ENCODE measurements at regions not wholly inside any gene's neighbourhood (a gene's known extent, or its start where the extent isn't known, plus 50 kb on each side); places are given as distances from the start of the nearest gene placed in this dataset.

DNA sequence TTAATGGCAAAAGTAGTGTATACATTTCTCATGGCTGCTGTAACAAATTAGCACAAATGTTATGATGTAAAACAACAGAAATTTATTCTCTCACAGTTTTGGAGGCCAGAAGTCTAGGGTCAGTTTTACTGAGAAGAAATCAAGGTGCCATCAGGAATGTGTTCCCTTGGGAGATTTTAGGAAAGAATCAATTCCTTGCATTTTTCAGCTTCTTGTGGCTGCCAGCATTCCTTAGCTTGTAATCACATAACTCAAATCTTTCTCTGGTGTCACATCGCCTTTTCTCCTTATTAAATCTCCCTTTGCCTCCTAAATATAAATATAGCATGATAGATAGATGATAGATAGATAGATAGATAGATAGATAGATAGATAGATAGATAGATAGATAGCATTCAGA lies 307.0 kb upstream of the REG3G start:
- ATAC-seq (ENCODE audit: low read depth) (no peak), DNase-seq (ENCODE audit: low spot score) (no peak)
- Histone ChIP-seq H3K4me1 (ENCODE audit: insufficient read depth, poor library complexity, severe bottlenecking) (no peaks in the 10 kb centered on the region), H3K27me3 (ENCODE audit: insufficient read depth, poor library complexity, severe bottlenecking) (no peaks in the 10 kb centered on the region), H3K4me3 (ENCODE audit: severe bottlenecking) (no peak overlapping the region), H3K27ac (ENCODE audit: poor library complexity, severe bottlenecking) (no peak overlapping the region), H3K36me3 (ENCODE audit: low read depth) (no peaks in the 10 kb centered on the region), H3K9me3 (ENCODE audit: severe bottlenecking) (no peaks in the 10 kb centered on the region)
- TF ChIP-seq, protein P1, sequence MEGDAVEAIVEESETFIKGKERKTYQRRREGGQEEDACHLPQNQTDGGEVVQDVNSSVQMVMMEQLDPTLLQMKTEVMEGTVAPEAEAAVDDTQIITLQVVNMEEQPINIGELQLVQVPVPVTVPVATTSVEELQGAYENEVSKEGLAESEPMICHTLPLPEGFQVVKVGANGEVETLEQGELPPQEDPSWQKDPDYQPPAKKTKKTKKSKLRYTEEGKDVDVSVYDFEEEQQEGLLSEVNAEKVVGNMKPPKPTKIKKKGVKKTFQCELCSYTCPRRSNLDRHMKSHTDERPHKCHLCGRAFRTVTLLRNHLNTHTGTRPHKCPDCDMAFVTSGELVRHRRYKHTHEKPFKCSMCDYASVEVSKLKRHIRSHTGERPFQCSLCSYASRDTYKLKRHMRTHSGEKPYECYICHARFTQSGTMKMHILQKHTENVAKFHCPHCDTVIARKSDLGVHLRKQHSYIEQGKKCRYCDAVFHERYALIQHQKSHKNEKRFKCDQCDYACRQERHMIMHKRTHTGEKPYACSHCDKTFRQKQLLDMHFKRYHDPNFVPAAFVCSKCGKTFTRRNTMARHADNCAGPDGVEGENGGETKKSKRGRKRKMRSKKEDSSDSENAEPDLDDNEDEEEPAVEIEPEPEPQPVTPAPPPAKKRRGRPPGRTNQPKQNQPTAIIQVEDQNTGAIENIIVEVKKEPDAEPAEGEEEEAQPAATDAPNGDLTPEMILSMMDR (IDR thresholded peaks at IDR 0.05; ENCODE audit: poor library complexity, severe bottlenecking): no peak

DNA sequence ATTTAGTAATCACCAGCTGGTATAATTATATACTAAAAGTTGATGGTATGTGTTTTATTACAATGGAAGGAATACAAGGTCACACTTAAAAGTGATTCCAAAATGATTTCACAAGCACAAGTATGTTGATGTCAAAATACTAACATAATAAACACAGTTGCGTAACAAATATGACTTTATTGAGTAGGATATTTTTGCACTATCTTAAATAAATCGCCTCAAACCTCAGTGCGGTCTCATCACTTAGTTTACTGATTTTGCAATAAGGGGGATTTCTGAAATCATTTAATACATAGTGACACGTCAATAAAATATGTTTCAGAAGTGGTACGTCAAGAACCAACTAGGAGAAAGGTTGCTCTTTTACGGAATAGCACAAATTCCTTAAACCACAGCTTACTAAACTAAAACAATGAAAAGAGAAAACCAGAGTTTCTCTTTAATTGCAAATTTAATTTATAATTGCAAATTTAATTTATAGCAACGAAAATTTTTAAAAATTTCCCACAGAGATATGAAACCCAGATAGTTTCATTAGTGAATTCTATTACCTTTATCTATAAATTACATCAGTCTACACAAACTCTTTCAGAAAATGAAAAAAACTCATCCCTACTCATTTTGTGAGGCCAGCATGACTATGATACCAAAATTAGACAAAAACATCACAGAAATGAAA lies 304.0 kb upstream of the REG3G start:
- ATAC-seq (ENCODE audit: low read depth) (no peak), DNase-seq (ENCODE audit: low spot score) (no peak)
- Histone ChIP-seq H3K9me3 (ENCODE audit: severe bottlenecking) (no peaks in the 10 kb centered on the region), H3K27ac (ENCODE audit: poor library complexity, severe bottlenecking) (no peak overlapping the region), H3K4me3 (ENCODE audit: severe bottlenecking) (no peak overlapping the region), H3K36me3 (ENCODE audit: low read depth) (no peaks in the 10 kb centered on the region), H3K4me1 (ENCODE audit: insufficient read depth, poor library complexity, severe bottlenecking) (no peaks in the 10 kb centered on the region), H3K27me3 (ENCODE audit: insufficient read depth, poor library complexity, severe bottlenecking) (no peaks in the 10 kb centered on the region)
- TF ChIP-seq, protein P1 (IDR thresholded peaks at IDR 0.05; ENCODE audit: poor library complexity, severe bottlenecking): no peak

DNA sequence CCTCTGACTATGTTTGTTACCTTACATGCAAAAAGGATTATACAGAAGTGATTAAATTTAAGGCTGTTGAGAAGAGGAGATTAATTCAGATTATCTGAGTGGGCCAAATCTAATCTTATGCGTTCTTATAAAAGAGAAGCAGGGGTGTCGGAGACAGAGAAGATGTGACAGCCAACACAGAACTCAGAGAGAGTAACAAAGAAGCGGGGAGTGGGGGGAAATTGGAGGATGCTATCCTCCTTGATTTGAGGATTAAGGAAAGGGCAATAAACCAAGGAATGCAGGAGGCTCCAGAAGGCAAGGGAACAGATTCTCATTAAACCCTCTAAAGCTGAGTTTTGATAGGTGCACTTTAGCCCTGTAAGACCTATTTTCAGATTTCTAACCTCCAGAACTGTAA lies 291.3 kb upstream of the REG3G start:
- ATAC-seq (ENCODE audit: low read depth): no peak

DNA sequence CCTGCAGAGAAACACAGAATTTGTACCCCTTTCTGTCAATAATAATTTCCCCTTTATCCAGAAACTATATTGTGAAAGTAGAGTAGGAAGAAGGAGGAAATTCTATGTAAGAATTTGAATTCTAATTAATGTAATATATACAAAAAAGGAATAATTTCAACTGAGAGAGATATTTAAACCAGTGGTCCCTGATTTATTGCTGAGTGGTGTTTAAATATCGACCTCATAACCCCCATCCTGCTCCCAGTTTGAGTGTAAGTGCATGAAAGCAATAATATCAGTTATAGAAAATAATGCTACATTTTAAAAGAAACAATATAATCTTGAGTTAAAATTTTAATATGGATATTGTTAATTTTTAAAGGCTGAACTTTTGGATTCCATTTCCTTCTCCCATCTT lies 286.2 kb upstream of the REG3G start:
- Histone ChIP-seq H3K4me3 (ENCODE audit: severe bottlenecking) (no peak overlapping the region), H3K4me1 (ENCODE audit: insufficient read depth, poor library complexity, severe bottlenecking) (no peaks in the 10 kb centered on the region)
- TF ChIP-seq, protein P1 (IDR thresholded peaks at IDR 0.05; ENCODE audit: poor library complexity, severe bottlenecking): no peak

More for the DNA sequence above, 291.3 kb upstream of the REG3G start:
- no peaks in the 10 kb centered on the region for H3K27me3 ChIP-seq (ENCODE audit: insufficient read depth, poor library complexity, severe bottlenecking)
- H3K4me3 ChIP-seq (ENCODE audit: severe bottlenecking): no peak overlapping the region
- no peak overlapping the region for H3K27ac ChIP-seq (ENCODE audit: poor library complexity, severe bottlenecking)
- no peak for DNase-seq (ENCODE audit: low spot score)
- no peaks in the 10 kb centered on the region for H3K4me1 ChIP-seq (ENCODE audit: insufficient read depth, poor library complexity, severe bottlenecking)
- H3K36me3 ChIP-seq (ENCODE audit: low read depth): no peaks in the 10 kb centered on the region
- no peaks in the 10 kb centered on the region for H3K9me3 ChIP-seq (ENCODE audit: severe bottlenecking)
- TF ChIP-seq, protein P1 (IDR thresholded peaks at IDR 0.05; ENCODE audit: poor library complexity, severe bottlenecking): no peak

DNA sequence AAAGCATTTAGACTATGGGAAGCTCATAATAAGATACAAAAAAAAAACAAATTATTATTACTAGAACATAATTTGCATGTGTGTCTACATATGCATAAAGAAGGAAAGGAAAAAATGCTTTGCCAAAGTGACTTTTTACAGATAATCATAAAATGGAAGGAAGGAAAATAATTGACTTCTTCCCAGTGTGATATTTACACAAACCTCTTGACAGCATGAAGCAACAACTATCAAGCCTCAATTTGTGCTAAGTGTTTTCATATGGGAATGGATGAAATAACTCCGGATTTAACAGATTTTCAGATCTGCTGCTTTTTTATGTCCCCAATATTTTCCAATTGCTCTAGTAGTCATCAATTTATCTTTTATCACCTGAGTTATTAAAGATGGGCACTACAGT lies 275.9 kb upstream of the REG3G start:
- no peaks in the 10 kb centered on the region for H3K36me3 ChIP-seq (ENCODE audit: low read depth)
- no peak overlapping the region for H3K4me3 ChIP-seq (ENCODE audit: severe bottlenecking)
- ATAC-seq (ENCODE audit: low read depth) (no peak), DNase-seq (ENCODE audit: low spot score) (no peak)
- peaks cover 4% of the 10 kb centered on the region for H3K27me3 ChIP-seq (ENCODE audit: insufficient read depth, poor library complexity, severe bottlenecking)
- no peaks in the 10 kb centered on the region for H3K9me3 ChIP-seq (ENCODE audit: severe bottlenecking)
- no peaks in the 10 kb centered on the region for H3K4me1 ChIP-seq (ENCODE audit: insufficient read depth, poor library complexity, severe bottlenecking)
- H3K27ac ChIP-seq (ENCODE audit: poor library complexity, severe bottlenecking): no peak overlapping the region
- TF ChIP-seq, protein P1 (IDR thresholded peaks at IDR 0.05; ENCODE audit: poor library complexity, severe bottlenecking): no peak

More for the DNA sequence above, 286.2 kb upstream of the REG3G start:
- DNase-seq (ENCODE audit: low spot score): no peak
- no peaks in the 10 kb centered on the region for H3K27me3 ChIP-seq (ENCODE audit: insufficient read depth, poor library complexity, severe bottlenecking)
- H3K9me3 ChIP-seq (ENCODE audit: severe bottlenecking): no peaks in the 10 kb centered on the region
- no peak overlapping the region for H3K27ac ChIP-seq (ENCODE audit: poor library complexity, severe bottlenecking)
- H3K36me3 ChIP-seq (ENCODE audit: low read depth): no peaks in the 10 kb centered on the region
- no peak for ATAC-seq (ENCODE audit: low read depth)
